ENCODE measurements at regions not wholly inside any gene's neighbourhood (a gene's known extent, or its start where the extent isn't known, plus 50 kb on each side); places are given as distances from the start of the nearest gene placed in this dataset.

DNA sequence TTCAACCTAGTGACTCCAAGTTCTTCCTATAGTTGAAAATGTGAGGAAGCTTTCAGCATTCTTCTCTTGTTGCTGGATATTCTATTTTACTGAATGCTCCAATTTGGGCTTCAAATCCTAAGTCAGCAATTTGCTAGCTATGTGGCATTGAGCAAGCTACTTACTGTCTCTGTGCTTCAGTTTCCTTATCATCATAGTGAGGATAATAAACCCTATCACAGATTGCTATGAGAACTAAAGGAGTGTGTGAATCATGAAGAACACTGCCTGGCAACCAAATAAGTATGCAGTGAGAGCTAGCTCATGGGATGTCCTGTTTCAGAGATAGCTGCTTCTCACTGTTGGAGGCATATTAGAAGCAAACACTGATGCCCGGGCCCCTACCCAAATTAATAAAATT is 163.8 kb upstream of the CDIN1 start:
- Histone ChIP-seq H3K27me3 (ENCODE audit: insufficient read depth, low read length) (no peaks in the 10 kb centered on the region), H3K9me3 (ENCODE audit: control insufficient read depth in 1 of 2, insufficient read depth in 1 of 2, low read depth in 1 of 2, low read length in 2 of 2) (0 out of 4 replicates have a peak, but pooled peaks cover 0 to 3% of the 10 kb centered on the region in 2 experiments), H3K4me2 (ENCODE audit: low read length) (no peak overlapping the region), H3K4me3 (replicated peaks in 1 of 2; ENCODE audit: low read depth in 1 of 2, low read length in 2 of 2) (no peak overlapping the region), H2AFZ (ENCODE audit: low read depth, low read length, poor library complexity, severe bottlenecking) (peak overlapping the region; percentile 55), H3K36me3 (ENCODE audit: control insufficient read depth in 1 of 2, insufficient read depth in 2 of 2, low read length in 2 of 2) (no peaks in the 10 kb centered on the region), H3K4me1 (ENCODE audit: control insufficient read depth in 1 of 2, insufficient read depth in 2 of 2, low read length in 2 of 2) (peaks cover 0 to 5% of the 10 kb centered on the region in 2 experiments; a peak in 1 of 4 replicates), H3K79me2 (ENCODE audit: insufficient read depth, low read length) (no peaks in the 10 kb centered on the region), H4K20me1 (ENCODE audit: insufficient read depth) (no peaks in the 10 kb centered on the region), H3K9ac (ENCODE audit: low read length) (no peak overlapping the region), H3K27ac (ENCODE audit: low read depth, low read length) (no peak overlapping the region), H3K9me2 (ENCODE audit: insufficient read depth) (no peaks in the 10 kb centered on the region)
- BruUV-seq (replicated peaks) = no TSS peak
- ATAC-seq = no peak
- RAD21 ChIA-PET (ENCODE audit: low non-redundant PET in 1 of 2, low total read pairs in 2 of 2, uncharacterized antibody in 2 of 2, unreplicated experiment in 2 of 2) = no interaction called here
- TF ChIP-seq RAD21 (IDR thresholded peaks at IDR 0.05; ENCODE audit: low read depth) = no peak
- no peak for TF ChIP-seq EGR1 (IDR thresholded peaks at IDR 0.05; ENCODE audit: low read depth)
- no peak for TF ChIP-seq MAX (IDR thresholded peaks at IDR 0.05)
- TF ChIP-seq, protein P1, sequence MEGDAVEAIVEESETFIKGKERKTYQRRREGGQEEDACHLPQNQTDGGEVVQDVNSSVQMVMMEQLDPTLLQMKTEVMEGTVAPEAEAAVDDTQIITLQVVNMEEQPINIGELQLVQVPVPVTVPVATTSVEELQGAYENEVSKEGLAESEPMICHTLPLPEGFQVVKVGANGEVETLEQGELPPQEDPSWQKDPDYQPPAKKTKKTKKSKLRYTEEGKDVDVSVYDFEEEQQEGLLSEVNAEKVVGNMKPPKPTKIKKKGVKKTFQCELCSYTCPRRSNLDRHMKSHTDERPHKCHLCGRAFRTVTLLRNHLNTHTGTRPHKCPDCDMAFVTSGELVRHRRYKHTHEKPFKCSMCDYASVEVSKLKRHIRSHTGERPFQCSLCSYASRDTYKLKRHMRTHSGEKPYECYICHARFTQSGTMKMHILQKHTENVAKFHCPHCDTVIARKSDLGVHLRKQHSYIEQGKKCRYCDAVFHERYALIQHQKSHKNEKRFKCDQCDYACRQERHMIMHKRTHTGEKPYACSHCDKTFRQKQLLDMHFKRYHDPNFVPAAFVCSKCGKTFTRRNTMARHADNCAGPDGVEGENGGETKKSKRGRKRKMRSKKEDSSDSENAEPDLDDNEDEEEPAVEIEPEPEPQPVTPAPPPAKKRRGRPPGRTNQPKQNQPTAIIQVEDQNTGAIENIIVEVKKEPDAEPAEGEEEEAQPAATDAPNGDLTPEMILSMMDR (IDR thresholded peaks at IDR 0.05 in 2 of 3, conservative IDR thresholded peaks at IDR 0.05 in 1 of 3; ENCODE audit: borderline replicate concordance in 1 of 3, insufficient read depth in 1 of 3, low read depth in 2 of 3, low read length in 2 of 3) = no peak
- no peak for TF ChIP-seq FOSL1 (IDR thresholded peaks at IDR 0.05; ENCODE audit: low read depth)
- TF ChIP-seq SIN3A (IDR thresholded peaks at IDR 0.05; ENCODE audit: low read depth) = no peak
- POLR2A ChIA-PET = interaction anchor here (1.2 kb wide), 1 partner anchor 9 kb away, joined by 3 read pairs; no protein-coding TSS in a partner anchor
- CTCF ChIA-PET = no interaction called here
- no peak for DNase-seq (ENCODE audit: low read depth, low spot score)
- intact Hi-C loops (cut with micrococcal nuclease) = no loop called here

DNA sequence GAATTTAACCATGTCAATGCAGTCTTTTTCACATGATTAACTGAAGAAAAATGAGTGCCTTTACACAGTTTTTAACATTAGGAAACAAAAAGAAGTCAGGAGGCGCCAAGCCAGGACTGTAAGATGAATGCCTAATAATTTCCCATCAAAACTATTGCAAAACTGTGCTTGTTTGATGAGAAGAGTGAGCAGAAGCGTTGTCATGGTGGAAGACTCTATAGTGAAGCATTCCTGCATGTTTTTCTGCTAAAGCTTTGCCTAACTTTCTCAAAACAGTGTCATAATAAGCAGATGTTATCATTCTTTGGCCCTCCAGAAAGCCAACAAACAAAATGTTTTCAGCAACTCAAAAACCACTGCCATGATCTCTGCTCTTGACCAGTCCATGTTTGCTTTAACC is 156.8 kb upstream of the CDIN1 start:
- no TSS peak for BruUV-seq (replicated peaks)
- no peaks in the 10 kb centered on the region for H3K9me3 ChIP-seq (ENCODE audit: control insufficient read depth in 1 of 2, insufficient read depth in 1 of 2, low read depth in 1 of 2, low read length in 2 of 2)
- no peak overlapping the region for H3K27ac ChIP-seq (ENCODE audit: low read depth, low read length)
- ChIA-PET CTCF (no interaction called here), POLR2A (no interaction called here), RAD21 (ENCODE audit: low non-redundant PET in 1 of 2, low total read pairs in 2 of 2, uncharacterized antibody in 2 of 2, unreplicated experiment in 2 of 2) (no interaction called here)
- 0 out of 4 replicates have a peak, but pooled peaks cover 0 to 6% of the 10 kb centered on the region in 2 experiments for H3K36me3 ChIP-seq (ENCODE audit: control insufficient read depth in 1 of 2, insufficient read depth in 2 of 2, low read length in 2 of 2)
- H3K4me1 ChIP-seq (ENCODE audit: control insufficient read depth in 1 of 2, insufficient read depth in 2 of 2, low read length in 2 of 2) = peaks cover 9 to 18% of the 10 kb centered on the region in 2 experiments
- H3K9ac ChIP-seq (ENCODE audit: low read length) = no peak overlapping the region
- H4K20me1 ChIP-seq (ENCODE audit: insufficient read depth) = no peaks in the 10 kb centered on the region
- H3K4me3 ChIP-seq (replicated peaks in 1 of 2; ENCODE audit: low read depth in 1 of 2, low read length in 2 of 2) = no peak overlapping the region
- intact Hi-C loops (cut with micrococcal nuclease) = no loop called here
- ATAC-seq (no peak), DNase-seq (ENCODE audit: low read depth, low spot score) (no peak)
- no peaks in the 10 kb centered on the region for H3K27me3 ChIP-seq (ENCODE audit: insufficient read depth, low read length)
- no peak overlapping the region for H2AFZ ChIP-seq (ENCODE audit: low read depth, low read length, poor library complexity, severe bottlenecking)
- no peak overlapping the region for H3K4me2 ChIP-seq (ENCODE audit: low read length)
- H3K79me2 ChIP-seq (ENCODE audit: insufficient read depth, low read length) = no peaks in the 10 kb centered on the region
- no peaks in the 10 kb centered on the region for H3K9me2 ChIP-seq (ENCODE audit: insufficient read depth)
- TF ChIP-seq CEBPB (IDR thresholded peaks at IDR 0.05; ENCODE audit: low read depth) = no peak
- no peak for TF ChIP-seq MAX (IDR thresholded peaks at IDR 0.05)
- no peak for TF ChIP-seq SIN3A (IDR thresholded peaks at IDR 0.05; ENCODE audit: low read depth)
- no peak for TF ChIP-seq EGR1 (IDR thresholded peaks at IDR 0.05; ENCODE audit: low read depth)
- TF ChIP-seq ZFX (IDR thresholded peaks at IDR 0.05) = no peak
- no peak for TF ChIP-seq RAD21 (IDR thresholded peaks at IDR 0.05; ENCODE audit: low read depth)
- TF ChIP-seq ZBTB33 (IDR thresholded peaks at IDR 0.05; ENCODE audit: extremely low read depth, insufficient replicate concordance, low read length) = no peak
- no peak for TF ChIP-seq EZH2phosphoT487 (IDR thresholded peaks at IDR 0.05; ENCODE audit: borderline replicate concordance)
- TF ChIP-seq FOSL1 (IDR thresholded peaks at IDR 0.05; ENCODE audit: low read depth) = no peak
- no peak for TF ChIP-seq CBX3 (IDR thresholded peaks at IDR 0.05; ENCODE audit: low read depth)
- no peak for TF ChIP-seq ELF1 (IDR thresholded peaks at IDR 0.05; ENCODE audit: borderline replicate concordance, low read depth)
- TF ChIP-seq, protein P1 (IDR thresholded peaks at IDR 0.05 in 2 of 3, conservative IDR thresholded peaks at IDR 0.05 in 1 of 3; ENCODE audit: borderline replicate concordance in 1 of 3, insufficient read depth in 1 of 3, low read depth in 2 of 3, low read length in 2 of 3) = no peak
- TF ChIP-seq ZNF274 (IDR thresholded peaks at IDR 0.05; ENCODE audit: low read depth, low read length) = no peak

Measured in HCT116 (cell line).